ENCODE measurements at regions not wholly inside any gene's neighbourhood (a gene's known extent, or its start where the extent isn't known, plus 50 kb on each side); places are given as distances from the start of the nearest gene placed in this dataset.

DNA sequence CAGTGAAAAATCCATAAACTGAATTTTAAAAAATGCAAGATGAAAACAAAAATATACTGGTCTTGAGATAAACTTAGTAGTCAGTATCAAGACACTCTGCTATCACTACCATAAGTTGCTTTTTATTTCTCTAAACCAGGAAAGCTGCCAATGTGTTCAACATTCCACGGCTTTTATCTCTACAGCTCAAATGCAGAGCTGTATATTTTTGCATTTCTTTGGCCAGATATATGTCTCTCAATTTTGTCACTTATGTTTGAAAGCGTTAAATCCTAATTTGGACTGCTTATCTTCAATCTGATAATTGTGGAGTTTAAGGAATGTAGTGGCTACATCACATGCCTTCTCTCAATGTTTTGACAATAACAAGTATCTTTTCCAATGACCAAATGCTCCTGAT is 609.5 kb downstream of the EPHA4 start:
- DNase-seq = no peak

DNA sequence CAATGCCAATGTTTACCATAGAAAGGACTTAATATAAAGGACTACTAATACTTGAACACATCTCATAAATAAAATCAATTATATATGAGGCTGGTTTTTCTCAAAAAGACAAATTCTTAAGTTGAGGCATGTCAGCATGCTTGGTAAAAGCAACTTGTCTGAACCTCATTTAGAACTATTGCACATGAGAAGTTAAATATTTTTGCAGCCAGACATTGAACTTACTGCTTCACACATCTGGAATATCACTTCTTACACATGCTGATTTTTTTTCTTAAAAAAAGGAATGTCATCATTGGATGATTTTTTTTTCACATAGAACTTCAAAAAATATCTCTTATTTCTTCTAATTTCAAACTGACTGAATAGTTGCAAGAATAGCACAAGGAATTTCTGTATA is 609.0 kb downstream of the EPHA4 start:
- no peak for DNase-seq

DNA sequence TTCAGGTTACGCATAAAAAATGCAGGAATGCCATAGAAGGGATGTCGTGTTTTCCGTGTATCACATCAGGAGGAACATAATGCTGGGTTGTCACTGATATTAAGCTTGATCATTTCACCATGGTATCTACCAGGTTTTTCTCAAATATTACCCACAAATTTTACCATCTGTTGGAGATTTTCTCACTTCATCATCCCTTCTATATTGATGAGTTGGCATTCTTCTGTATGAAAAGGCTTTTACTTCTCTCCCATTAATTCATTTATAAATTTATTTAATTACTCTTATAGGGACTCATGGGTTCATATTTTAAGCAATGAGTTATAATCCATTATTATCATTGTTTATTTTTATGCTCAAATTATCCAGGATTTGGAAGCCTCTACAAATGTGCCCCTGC is 608.2 kb downstream of the EPHA4 start:
- no peak for DNase-seq

DNA sequence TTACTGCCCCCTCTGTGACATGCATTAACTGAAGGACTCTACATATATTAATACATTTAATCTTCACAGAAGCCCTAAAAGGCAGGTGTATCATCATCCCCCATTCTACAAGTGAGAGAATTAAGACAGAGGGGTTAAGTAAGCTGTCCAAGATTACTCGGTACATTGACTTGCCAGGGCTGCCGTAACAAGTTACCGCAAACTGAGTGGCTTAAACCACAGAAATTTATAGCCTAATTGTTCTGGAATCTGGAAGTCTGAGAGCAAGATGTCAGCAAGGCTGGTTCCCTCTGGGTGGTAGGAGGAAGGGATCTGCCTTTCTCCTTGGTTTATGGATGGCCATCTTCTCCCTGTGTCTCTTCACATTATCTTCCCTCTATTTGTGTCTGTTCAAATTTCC is 605.5 kb downstream of the EPHA4 start:
- DNase-seq = no peak

DNA sequence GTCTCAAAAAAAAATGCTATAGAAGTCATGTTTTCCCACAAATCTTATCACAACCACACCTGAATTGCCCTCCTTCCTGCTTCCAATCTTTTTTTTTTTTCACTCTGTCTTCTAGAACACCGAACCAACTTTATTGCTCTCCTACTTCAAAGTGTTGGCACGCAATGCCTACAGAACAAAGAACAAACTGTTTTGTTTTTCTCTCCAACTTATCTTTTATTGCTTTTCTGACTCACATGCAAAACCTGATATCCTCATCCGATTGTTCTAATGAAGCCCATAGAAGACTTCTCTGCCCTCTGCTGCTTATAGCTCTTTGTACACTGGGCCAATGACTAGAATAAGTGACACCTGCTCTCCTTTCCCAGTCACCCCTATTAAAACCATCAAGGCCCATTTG is 602.8 kb downstream of the EPHA4 start:
- DNase-seq = no peak

DNA sequence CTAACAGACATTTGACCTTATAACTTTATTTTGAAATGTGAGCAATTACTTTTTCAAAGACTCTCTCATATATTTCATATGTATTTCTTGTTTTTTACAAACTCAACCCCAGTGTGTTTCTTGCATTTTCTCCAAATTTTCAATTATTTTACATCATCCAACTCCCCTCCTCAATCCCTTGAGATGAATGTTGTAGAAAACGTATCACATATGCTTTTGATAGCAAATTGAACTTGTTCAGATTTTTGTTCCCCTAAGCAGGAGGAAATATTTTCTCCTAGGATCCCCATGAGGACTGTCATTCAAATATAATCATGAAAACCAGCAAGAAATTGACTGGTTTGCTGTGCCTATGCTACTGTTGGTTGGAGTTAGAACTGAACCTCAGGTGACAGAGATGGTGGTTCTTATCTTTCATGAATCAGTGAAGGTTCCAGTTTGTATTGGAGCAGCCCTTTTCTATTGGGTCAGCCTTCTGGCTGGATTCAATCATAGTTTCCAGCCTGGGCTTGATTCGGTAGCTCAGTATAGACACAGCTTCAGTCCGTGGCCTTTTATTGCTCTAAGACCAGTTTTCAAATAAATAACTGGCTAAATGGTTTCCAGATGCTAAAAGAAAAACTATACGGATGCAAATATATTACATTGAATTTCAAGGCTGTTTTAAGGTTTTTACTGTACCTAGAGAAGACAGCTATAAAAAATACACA is 591.0 kb downstream of the EPHA4 start:
- no peak for DNase-seq

DNA sequence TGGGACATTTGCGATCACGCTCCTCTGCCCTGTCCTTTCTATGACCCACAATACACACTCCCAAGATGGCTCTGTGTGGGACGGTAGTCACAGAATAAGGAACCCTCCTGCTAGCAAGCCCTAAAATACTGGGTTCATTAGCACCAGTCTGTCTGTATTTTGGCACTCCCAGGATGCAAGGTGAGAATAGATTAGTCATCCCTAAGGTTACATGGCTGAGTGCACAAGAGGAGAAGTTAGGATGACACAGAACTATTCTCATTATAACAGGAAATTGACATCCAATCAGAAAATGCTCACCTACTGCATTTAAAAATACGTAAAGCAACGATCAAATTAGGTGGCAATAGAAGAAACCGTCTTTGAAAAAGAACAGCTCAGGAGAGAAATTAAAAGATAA is 590.2 kb downstream of the EPHA4 start:
- no peak for DNase-seq

DNA sequence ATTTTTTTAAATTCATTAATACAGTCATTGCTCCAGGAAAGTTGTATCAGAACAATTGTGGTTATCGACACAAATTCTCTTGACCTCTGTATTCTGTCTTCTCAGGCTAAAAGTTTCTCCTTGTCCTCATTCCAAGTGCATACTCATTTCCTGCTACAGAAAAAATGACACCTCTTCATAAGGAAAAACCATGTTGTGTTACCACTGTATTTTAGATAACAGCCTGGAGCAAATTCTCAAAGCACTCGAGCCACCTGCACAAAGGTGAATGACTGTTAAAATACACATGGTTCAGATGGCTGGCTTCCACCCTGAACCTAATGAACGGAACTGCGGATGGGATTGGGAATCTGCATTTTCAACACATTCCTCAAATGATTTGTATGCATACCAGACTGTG is 586.5 kb downstream of the EPHA4 start:
- no peak for DNase-seq

DNA sequence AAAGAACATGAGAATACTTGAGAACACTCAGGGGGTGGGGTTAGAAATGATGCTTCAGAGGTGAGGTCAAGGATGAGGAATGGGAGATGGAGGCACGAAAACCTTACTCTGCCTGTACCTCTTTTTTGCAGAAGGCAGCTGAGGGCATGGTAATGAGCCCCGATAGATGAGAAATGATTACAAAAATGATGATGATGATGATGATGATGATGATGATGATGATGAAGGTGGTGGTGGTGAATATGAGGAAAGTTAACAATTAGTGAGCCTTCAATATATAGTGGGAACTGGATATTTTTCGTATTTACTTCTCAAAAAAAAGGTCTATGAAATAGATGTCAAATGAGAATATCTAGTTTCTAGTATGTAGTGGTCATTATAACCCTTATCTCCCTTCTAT is 584.3 kb downstream of the EPHA4 start:
- no peak for DNase-seq

DNA sequence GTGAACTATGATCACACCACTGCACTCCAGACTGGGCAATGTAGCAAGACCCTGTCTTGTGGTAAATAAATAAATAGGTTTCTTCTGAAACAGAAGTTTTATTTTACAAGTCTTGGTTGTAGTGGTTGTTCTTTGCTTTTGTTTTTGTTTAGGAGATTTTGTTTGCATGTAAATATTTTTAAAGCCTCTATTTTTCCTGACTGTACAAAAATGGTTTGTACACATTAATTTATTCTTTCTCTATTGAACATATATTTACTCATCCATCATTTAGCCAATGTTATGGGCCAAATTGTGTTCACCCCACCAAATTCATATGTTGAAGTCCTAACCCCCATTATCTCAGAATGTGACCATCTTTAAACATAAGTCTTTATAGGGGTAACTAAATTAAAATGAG is 580.1 kb downstream of the EPHA4 start:
- no peak for DNase-seq

DNA sequence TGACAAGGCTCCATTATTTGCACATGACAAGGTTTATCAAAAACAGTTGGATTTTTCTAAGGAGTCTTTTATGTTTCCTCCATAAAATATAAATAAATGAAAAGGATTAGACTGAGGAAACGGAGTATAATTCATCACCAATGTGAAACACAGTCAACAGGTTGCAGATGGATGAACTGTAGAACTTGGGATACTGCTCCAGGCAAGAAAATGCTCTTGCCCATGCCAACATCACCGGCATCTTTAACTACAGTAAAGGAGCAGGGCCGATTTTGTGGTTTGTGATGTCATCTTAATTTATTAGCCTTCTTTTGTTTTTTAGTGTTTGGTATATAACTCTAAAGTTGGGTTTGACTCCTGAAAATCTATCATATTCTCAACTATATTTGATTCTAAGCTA is 577.3 kb downstream of the EPHA4 start:
- DNase-seq = no peak

DNA sequence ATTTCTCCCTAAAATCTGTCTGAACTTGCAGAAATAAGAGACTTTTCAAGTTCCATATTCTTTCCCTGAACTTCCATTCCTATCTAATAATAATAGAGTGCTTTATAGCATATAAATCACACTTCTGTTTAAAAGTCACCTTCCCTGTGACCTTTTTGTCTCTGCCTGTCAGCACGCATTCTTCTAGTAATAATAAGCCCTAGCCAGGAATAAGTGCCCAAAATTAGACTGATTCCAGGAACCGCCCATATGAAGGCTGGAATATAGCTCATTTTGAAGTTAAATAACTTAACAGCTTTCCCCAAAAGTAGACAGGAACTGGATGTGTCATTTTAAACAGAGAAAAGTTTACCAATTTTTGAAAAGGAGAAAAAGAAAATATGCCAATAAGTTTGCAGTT is 576.5 kb downstream of the EPHA4 start:
- no peak for DNase-seq

DNA sequence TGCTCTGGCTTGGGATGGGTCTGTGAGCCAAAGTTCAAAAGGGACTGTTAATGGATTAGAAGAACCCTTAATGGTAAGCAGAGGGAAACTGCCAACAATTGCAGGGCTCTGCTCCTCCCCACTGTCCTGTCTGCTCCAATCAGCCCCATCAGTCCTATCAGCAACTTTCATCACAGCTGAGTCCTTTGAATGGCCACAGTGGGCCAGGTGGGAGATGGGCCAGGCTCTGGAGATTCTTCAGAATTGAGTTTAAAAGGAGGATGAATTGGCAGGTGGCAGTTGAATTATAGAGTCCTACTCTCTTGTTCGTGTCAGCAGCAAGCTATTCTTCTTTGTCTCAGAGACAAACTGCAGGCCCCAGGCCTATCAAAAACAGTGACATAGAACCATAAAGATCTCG is 573.9 kb downstream of the EPHA4 start:
- no peak for DNase-seq

DNA sequence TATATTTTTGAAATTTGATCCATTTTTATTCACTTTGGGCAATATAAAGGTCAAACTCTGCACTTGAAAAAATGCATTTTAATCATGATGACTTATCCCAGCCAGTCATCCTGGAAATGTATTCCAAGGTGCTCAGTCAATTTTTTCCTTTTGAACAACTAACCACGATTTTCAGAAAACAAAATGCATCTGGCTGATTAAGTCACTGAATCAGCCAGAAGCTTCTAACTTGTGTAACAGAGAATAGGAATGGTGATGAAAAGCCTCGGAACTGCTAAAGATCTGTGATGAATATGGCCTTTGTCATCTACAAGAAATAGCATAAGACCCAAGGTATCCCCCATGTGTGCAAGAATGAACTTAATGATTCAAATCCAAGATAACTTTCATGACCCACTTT is 572.7 kb downstream of the EPHA4 start:
- DNase-seq = no peak

DNA sequence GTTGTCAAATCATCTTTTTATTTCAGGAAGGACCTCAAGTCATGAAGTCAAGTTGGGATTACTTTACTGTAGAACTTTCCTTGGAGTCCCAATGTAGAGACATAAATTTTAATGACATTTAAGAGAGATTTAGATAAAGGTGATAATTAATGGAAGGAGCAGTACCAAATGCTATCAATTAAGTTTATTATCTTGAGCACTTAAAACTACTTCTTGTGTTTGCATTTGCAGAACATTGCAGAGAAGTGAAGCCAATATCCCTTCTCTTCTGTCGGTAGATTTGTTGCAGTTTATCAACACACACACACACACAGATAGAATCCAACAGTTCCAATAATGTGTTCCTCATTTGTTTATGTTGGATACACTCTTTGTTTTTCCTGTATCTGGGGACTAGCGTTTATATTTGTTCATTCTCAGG is 570.7 kb downstream of the EPHA4 start:
- no peak for DNase-seq

DNA sequence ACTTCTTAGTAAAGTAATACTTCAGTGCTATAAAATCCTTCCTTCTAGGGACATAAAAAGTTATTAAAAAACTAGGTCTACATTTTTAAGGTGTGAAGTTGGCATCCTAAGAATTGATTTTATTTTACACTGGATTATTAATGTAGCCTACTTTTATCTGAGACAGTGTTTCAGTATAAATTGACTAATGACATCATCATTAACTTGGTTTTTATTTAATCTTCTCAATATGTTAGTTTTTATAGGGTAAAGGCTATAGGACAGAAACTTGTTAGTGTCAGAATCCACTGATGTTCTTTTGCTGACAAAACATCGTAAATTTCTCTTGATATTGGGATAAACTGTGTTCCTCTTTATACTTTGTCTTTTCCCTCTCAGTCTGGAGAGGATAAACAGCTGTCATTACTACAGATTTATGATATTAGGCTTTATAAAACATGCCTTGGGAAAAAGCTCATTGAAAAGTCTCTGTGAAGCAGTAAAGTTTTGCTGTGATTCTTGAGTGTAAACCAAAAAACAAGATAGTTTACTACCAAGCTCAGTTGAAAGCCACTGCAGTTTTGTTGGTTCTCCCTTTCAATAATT is 569.9 kb downstream of the EPHA4 start:
- no peak for DNase-seq

DNA sequence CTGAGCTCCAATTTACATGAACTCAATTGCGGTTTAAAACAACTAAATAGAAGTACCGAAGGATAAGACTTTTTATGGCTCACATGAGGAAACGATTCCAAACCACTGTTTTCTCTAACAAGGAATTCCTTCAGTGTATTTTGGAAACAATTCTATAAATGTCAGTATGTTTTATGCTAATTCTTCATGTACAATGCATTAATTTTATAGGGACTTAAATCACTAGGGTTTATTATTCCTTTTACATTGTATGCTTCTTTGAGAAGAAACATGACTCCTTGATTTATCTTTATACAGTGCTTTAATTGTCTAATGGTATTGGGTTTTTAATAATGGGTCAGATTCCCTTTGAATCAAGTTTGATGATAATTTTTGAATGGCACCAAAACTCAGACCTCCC is 566.8 kb downstream of the EPHA4 start:
- no peak for DNase-seq

DNA sequence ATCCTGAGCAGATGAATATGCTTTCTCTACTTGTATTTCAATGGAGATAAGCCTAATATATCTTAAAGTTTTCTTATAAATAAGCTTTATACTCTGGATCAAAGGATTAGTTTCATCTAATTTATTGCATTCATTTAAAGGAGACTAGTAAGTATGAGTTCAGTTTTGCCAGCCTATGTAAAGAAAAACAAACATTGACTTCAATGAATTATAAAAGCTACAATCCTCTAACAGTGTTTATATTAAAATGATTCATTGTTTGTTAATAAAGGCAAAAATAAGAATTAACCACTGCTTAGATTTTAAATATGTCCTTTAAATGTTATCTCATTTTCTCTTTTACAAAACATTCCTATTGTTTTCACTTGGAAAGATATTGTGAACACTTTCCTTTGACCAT is 566.0 kb downstream of the EPHA4 start:
- no peak for DNase-seq

DNA sequence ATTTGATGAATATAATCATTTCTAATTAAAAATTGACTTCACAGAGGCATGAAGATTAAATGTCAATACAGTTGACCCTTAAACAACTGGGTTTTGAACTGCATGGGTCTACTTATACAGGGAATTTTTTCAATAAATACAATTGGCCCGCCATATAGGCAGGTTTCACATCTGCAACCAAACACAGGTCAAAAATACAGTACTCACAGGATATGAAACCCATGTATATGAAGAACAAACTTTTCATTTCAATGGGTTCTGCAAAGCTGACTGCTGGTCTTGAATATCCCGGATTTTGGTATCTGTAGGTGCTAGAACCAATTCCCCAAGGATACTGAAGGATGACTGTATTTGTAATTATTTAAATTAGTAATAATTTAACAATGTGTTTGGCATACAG is 555.6 kb downstream of the EPHA4 start:
- no peak for DNase-seq

DNA sequence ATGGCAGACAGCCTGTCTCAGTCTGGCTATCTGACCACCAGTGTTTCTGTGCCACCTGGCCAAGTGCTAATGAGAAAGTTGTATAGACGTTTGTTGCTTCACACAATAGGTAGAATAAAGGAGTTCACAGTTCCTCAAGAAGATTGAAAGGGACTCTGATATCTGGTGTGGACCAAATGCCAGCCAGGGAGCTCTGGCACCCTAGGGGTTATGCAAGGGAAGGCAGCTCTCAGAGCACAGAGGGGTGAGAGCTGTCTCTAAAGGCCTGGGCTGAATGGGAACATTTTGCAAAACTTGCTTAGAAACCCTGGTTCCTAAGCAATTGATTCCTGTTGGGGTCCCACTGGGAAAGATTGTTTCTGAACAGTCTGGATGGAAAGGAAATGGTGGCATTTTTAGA is 553.8 kb downstream of the EPHA4 start:
- no peak for DNase-seq

DNA sequence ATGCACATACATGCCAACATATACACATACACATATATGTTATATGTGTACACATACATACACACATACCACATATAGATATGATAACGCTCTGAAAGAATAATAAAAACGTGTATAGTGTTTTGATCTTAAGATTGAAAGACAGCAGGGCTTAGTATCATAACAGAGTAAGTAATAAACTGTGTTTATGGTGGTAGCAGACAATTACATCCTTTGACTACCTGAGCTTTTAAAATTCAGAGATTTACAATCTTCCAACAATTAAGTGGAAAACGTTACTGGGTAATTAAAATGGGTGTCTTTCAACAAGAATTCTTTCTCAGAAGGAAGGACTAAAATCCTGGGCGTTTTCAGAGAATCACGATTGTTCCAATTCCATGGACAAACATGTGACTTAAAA is 552.4 kb downstream of the EPHA4 start:
- no peak for DNase-seq

DNA sequence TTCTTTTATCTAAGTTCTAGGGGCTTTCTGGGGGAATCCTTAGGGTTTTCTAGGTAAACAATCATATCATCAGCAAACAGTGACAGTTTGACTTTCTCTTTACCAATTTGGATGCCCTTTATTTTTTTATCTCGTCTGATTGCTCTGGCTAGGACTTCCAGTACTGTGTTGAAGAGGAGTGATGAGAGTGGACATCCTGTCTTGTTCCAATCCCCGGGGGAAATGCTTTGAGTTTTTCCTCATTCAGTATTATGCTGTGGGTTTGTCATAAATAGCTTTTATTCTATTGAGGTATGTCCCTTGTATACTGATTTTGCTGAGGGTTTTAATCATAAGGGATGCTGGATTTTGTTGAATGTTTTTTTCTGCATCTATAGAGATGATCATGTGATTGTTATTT is 549.5 kb downstream of the EPHA4 start:
- DNase-seq = no peak

DNA sequence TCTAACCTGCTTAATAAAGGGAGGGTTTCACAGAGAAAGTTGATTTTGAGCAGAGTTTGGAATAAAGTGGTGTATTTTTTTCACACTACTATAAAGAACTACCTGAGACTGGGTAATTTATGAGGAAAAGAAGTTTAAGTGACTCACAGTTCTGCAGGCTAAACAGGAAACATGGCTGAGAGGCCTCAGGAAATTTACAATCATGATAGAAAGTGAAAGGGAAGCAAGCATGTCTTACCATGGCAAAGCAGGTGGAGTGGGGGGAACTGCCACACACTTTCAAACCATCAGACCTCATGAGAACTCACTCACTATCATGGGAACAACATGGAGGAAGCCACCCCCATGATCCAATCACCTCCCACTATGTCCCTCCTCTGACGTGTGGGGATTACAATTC is 546.7 kb downstream of the EPHA4 start:
- DNase-seq = no peak

DNA sequence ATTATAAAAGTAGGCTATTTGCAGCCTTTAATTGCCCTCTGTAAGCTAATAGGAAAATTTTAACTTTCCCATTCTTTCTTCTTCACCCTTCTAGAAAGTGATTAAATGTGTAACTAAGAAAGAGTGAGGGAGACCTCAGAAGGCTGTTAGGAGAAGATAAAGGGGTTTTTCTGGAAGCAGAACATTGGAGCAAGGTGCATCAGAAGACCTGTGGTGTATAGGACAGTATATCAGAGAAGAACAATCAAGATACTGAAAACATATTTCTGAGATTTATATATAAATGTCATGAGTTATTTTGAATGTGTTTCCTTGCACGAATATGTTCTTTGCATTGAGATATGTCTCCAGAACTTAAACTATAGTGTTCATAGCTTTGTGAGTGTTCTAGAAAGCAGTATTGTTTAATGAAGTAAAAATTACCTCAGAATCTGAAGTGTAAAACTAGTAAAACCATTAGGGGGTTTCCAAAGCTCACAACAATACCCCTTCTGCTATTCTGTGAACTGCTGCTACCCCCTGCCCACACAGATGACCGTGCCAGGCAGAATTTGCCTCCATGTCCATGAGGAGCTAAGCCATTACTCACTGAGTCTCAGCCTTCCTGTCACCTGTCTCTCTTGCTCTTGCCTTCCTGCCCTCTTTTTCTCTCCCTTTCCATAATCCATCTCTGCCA is 537.9 kb downstream of the EPHA4 start:
- no peak for DNase-seq

DNA sequence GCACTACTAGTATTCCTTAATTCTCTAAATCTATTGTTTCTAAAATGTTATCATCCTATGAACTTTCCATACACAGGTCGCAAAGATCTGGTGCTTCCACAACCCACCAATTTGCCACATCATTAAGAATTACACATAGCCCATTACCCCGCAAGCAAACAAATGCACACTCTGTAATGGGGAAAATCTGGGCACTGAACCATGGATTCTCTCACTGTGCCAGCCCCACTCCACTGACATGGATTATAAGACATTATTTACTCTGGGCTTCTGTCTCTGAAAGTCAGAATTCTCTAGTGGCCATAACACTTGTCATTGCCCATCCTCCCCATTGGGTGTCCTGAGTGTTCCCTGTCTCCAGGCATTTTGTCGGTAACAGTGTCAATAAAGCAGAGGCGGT is 537.1 kb downstream of the EPHA4 start:
- DNase-seq = no peak

Measured in NCI-H146 (cell line).